Astrocyte (in vitro differentiated cells and primary cell): ENCODE measurements at regions not wholly inside any gene's neighbourhood (a gene's known extent, or its start where the extent isn't known, plus 50 kb on each side); places are given as distances from the start of the nearest gene placed in this dataset.
"Not testable (repeated sequence)": the region's sequence is repeated elsewhere in the genome, so short reads cannot be mapped to it uniquely, and the experiment has no call there.

Experiments
- DNase-seq: peaks from one replicate; pipeline ENCODE4 v3.0.0-alpha.2; 2010; ENCODE audit warnings: low read depth
- FAIRE-seq: peaks from 2 replicates; lab custom pipeline; 2011; peaks lifted over from hg19 to GRCh38; lab: Jason Lieb, UNC
- H2AFZ ChIP-seq: 2 replicates; pipeline ENCODE4 v1.6.0; 2012; ENCODE audit warnings: low read depth, low read length, inconsistent platforms
- H3K27ac ChIP-seq: 2 replicates; pipeline ENCODE4 v1.5.1; 2011; ENCODE audit warnings: low read depth, low read length, inconsistent platforms
- H3K27me3 ChIP-seq: 2 replicates; pipeline ENCODE4 v1.6.0; 2011; ENCODE audit warnings: low read length, inconsistent platforms; ENCODE audit not compliant: insufficient read depth
- H3K36me3 ChIP-seq: 2 replicates; pipeline ENCODE4 v1.5.1; 2011; ENCODE audit warnings: low read length, inconsistent platforms; ENCODE audit not compliant: insufficient read depth
- H3K4me1 ChIP-seq: 2 replicates; pipeline ENCODE4 v1.5.1; 2011; ENCODE audit warnings: low read length, inconsistent platforms; ENCODE audit not compliant: insufficient read depth
- H3K4me2 ChIP-seq: 2 replicates; pipeline ENCODE4 v1.6.0; 2012; ENCODE audit warnings: low read length, inconsistent platforms
- H3K4me3 ChIP-seq: 2 replicates; pipeline ENCODE4 v1.5.1; 2011; ENCODE audit warnings: low read depth, mild to moderate bottlenecking, low read length, inconsistent platforms; ENCODE audit not compliant: insufficient read depth
- H3K79me2 ChIP-seq: 2 replicates; pipeline ENCODE4 v1.6.0; 2012; ENCODE audit warnings: mild to moderate bottlenecking, low read length, inconsistent platforms; ENCODE audit not compliant: insufficient read depth
- H3K9ac ChIP-seq: 2 replicates; pipeline ENCODE4 v1.6.0; 2012; ENCODE audit warnings: mild to moderate bottlenecking, low read length, inconsistent platforms
- H3K9me3 ChIP-seq: 2 replicates; pipeline ENCODE4 v1.5.1; 2012; ENCODE audit warnings: low read depth, mild to moderate bottlenecking, low read length, inconsistent platforms; ENCODE audit not compliant: insufficient read depth
- H4K20me1 ChIP-seq: 2 replicates; pipeline ENCODE4 v1.6.0; 2012; ENCODE audit warnings: low read length, inconsistent platforms; ENCODE audit not compliant: insufficient read depth
- H3K27ac Mint-ChIP-seq: one replicate; pipeline ENCODE4 v1.8.0; 2021; ENCODE audit warnings: mild to moderate bottlenecking, mixed read lengths; ENCODE audit not compliant: unreplicated experiment
- H3K27me3 Mint-ChIP-seq: one replicate; pipeline ENCODE4 v1.8.0; 2021; ENCODE audit warnings: low read depth, mixed read lengths; ENCODE audit not compliant: unreplicated experiment
- H3K36me3 Mint-ChIP-seq: one replicate; pipeline ENCODE4 v1.8.0; 2021; ENCODE audit warnings: low read depth, mixed read lengths; ENCODE audit not compliant: unreplicated experiment
- H3K4me1 Mint-ChIP-seq: one replicate; pipeline ENCODE4 v1.8.0; 2021; ENCODE audit warnings: low read depth, mixed read lengths; ENCODE audit not compliant: unreplicated experiment
- H3K4me3 Mint-ChIP-seq: one replicate; pipeline ENCODE4 v1.8.0; 2021; ENCODE audit warnings: mild to moderate bottlenecking, moderate library complexity, mixed read lengths; ENCODE audit not compliant: unreplicated experiment
- H3K9me3 Mint-ChIP-seq: one replicate; pipeline ENCODE4 v1.8.0; 2021; ENCODE audit warnings: mild to moderate bottlenecking, mixed read lengths; ENCODE audit not compliant: unreplicated experiment
- CTCF ChIP-seq: IDR thresholded peaks from 2 replicates; pipeline ENCODE4 v1.5.1; 2011; ENCODE audit warnings: low read depth, mild to moderate bottlenecking, inconsistent platforms, low read length, moderate library complexity; ENCODE audit not compliant: insufficient read depth
- EZH2 ChIP-seq: IDR thresholded peaks from 2 replicates; pipeline ENCODE4 v1.6.1; 2012; ENCODE audit warnings: mild to moderate bottlenecking, low read length, inconsistent platforms; ENCODE audit not compliant: insufficient read depth

GRCh38 chr9:96148634-96149532, 153.1 kb downstream of the HSD17B3 start:
- no peaks in the 10 kb centered on the region for H3K9me3 ChIP-seq
- peaks cover 3% of the 10 kb centered on the region for H3K9me3 Mint-ChIP-seq
- no peak for FAIRE-seq

GRCh38 chr9:96147029-96147428, 154.9 kb downstream of the HSD17B3 start:
- not testable (repeated sequence) for H3K4me1 ChIP-seq, H3K27ac ChIP-seq, H3K79me2 ChIP-seq, H3K9me3 Mint-ChIP-seq, H3K9me3 ChIP-seq, H3K4me3 Mint-ChIP-seq, H3K27ac Mint-ChIP-seq, H3K36me3 Mint-ChIP-seq, H3K4me3 ChIP-seq, H3K36me3 ChIP-seq, H2AFZ ChIP-seq, DNase-seq, H3K4me1 Mint-ChIP-seq, H3K4me2 ChIP-seq, H4K20me1 ChIP-seq, H3K9ac ChIP-seq, FAIRE-seq
- peaks cover 10% of the 10 kb centered on the region for H3K27me3 Mint-ChIP-seq
- H3K27me3 ChIP-seq, result peaks cover 20% of the 10 kb centered on the region

More at GRCh38 chr9:96148634-96149532, 153.1 kb downstream of the HSD17B3 start:
- Histone ChIP-seq H3K4me1 (no peaks in the 10 kb centered on the region), H3K9ac (no peak overlapping the region), H3K4me3 (no peak overlapping the region), H3K36me3 (no peaks in the 10 kb centered on the region), H2AFZ (no peak overlapping the region), H3K79me2 (no peaks in the 10 kb centered on the region), H3K27me3 (peaks cover 16% of the 10 kb centered on the region), H4K20me1 (no peaks in the 10 kb centered on the region), H3K27ac (no peak overlapping the region), H3K4me2 (no peak overlapping the region)
- no peak overlapping the region for H3K4me3 Mint-ChIP-seq
- no peak for DNase-seq
- no peak overlapping the region for H3K27ac Mint-ChIP-seq
- H3K27me3 Mint-ChIP-seq, result peaks cover 10% of the 10 kb centered on the region
- TF ChIP-seq CTCF (no peak), EZH2 (no peak)
- H3K36me3 Mint-ChIP-seq, result no peaks in the 10 kb centered on the region
- H3K4me1 Mint-ChIP-seq, result peaks cover 9% of the 10 kb centered on the region

- no peaks in the 10 kb centered on the region for H3K36me3 ChIP-seq
- peaks cover 17% of the 10 kb centered on the region for H3K27me3 ChIP-seq
- FAIRE-seq (no peak), DNase-seq (no peak)
- H3K9ac ChIP-seq, result no peak overlapping the region
- H3K4me2 ChIP-seq, result no peak overlapping the region
- H3K9me3 ChIP-seq, result no peaks in the 10 kb centered on the region
- no peaks in the 10 kb centered on the region for H3K79me2 ChIP-seq
- H2AFZ ChIP-seq, result no peak overlapping the region
- no peak overlapping the region for H3K27ac ChIP-seq
- Mint-ChIP-seq H3K4me1 (peaks cover 3% of the 10 kb centered on the region), H3K36me3 (no peaks in the 10 kb centered on the region), H3K4me3 (no peak overlapping the region), H3K27ac (no peak overlapping the region), H3K27me3 (peaks cover 8% of the 10 kb centered on the region), H3K9me3 (peaks cover under 1% of the 10 kb centered on the region)
- H4K20me1 ChIP-seq, result no peaks in the 10 kb centered on the region
- no peak overlapping the region for H3K4me3 ChIP-seq
- peaks cover 17% of the 10 kb centered on the region for H3K4me1 ChIP-seq
- TF ChIP-seq CTCF, result no peak
- no peak for TF ChIP-seq EZH2
These were observed 160.3 kb downstream of the HSD17B3 start for GRCh38 chr9:96141666-96142065.
